IPS DF 6.9 (cell line): ENCODE measurements at regions not wholly inside any gene's neighbourhood (a gene's known extent, or its start where the extent isn't known, plus 50 kb on each side); places are given as distances from the start of the nearest gene placed in this dataset.

Experiments used
- DNase-seq: peaks from one replicate; pipeline ENCODE4 v3.0.0-alpha.2; 2013; ENCODE audit warnings: low read depth, low spot score
- H3K27ac ChIP-seq: one replicate; pipeline ENCODE4 v1.5.1; 2013; ENCODE audit warnings: low read length, control low read depth
- H3K27me3 ChIP-seq: 2 replicates; pipeline ENCODE4 v1.6.1; 2013; ENCODE audit warnings: mild to moderate bottlenecking, low read length; ENCODE audit not compliant: control insufficient read depth, insufficient read depth
- H3K36me3 ChIP-seq: 2 replicates; pipeline ENCODE4 v1.6.1; 2013; ENCODE audit warnings: low read length; ENCODE audit not compliant: control insufficient read depth, insufficient read depth
- H3K4me1 ChIP-seq: 2 replicates; pipeline ENCODE4 v1.6.1; 2013; ENCODE audit warnings: low read length; ENCODE audit not compliant: control insufficient read depth, insufficient read depth
- H3K4me3 ChIP-seq: 2 replicates; pipeline ENCODE4 v1.5.1; 2013; ENCODE audit warnings: mild to moderate bottlenecking, low read length
- H3K9me3 ChIP-seq: 2 replicates; pipeline ENCODE4 v1.6.1; 2013; ENCODE audit warnings: low read length, inconsistent platforms; ENCODE audit not compliant: control insufficient read depth, insufficient read depth
- WGBS: extraction: QIAGEN DNeasy Blood & Tissue Kit; methylation state at CpG from one replicate; pipeline ENCODE4 v1.1.7; 2013; ENCODE audit warnings: mixed read lengths, missing lambda C conversion rate; ENCODE audit not compliant: insufficient read length, insufficient coverage; 5-methylcytosine and 5-hydroxymethylcytosine counted together

GRCh38 chr3:28173836-28174235 lies 67.6 kb upstream of the CMC1 start:
- no peaks in the 10 kb centered on the region for H3K4me1 ChIP-seq
- H3K4me3 ChIP-seq, result no peak overlapping the region
- DNase-seq, result no peak
- H3K9me3 ChIP-seq, result no peaks in the 10 kb centered on the region
- H3K27ac ChIP-seq, result no peak overlapping the region
- H3K27me3 ChIP-seq, result no peaks in the 10 kb centered on the region
- H3K36me3 ChIP-seq, result no peaks in the 10 kb centered on the region
- WGBS, result no CpG with 5 or more reads among the region's 3 CpGs

GRCh38 chr3:28186748-28187147 lies 54.7 kb upstream of the CMC1 start:
- no peak overlapping the region for H3K4me3 ChIP-seq
- no peak for DNase-seq

GRCh38 chr3:28188686-28189085 lies 52.7 kb upstream of the CMC1 start:
- no peaks in the 10 kb centered on the region for H3K27me3 ChIP-seq
- no peaks in the 10 kb centered on the region for H3K4me1 ChIP-seq
- no peaks in the 10 kb centered on the region for H3K36me3 ChIP-seq
- H3K9me3 ChIP-seq, result no peaks in the 10 kb centered on the region
- no peak for DNase-seq
- WGBS, result no CpG with 5 or more reads among the region's 2 CpGs
- no peak overlapping the region for H3K4me3 ChIP-seq
- H3K27ac ChIP-seq, result no peak overlapping the region

More at GRCh38 chr3:28186748-28187147, 54.7 kb upstream of the CMC1 start:
- H3K9me3 ChIP-seq, result no peaks in the 10 kb centered on the region
- H3K27me3 ChIP-seq, result no peaks in the 10 kb centered on the region
- H3K36me3 ChIP-seq, result no peaks in the 10 kb centered on the region
- no peak overlapping the region for H3K27ac ChIP-seq
- no peaks in the 10 kb centered on the region for H3K4me1 ChIP-seq

- no peak overlapping the region for H3K4me3 ChIP-seq
- H3K27ac ChIP-seq, result no peak overlapping the region
- no peaks in the 10 kb centered on the region for H3K9me3 ChIP-seq
- no peaks in the 10 kb centered on the region for H3K27me3 ChIP-seq
- no peak for DNase-seq
- no peaks in the 10 kb centered on the region for H3K4me1 ChIP-seq
- H3K36me3 ChIP-seq, result no peaks in the 10 kb centered on the region
- no CpG with 5 or more reads among the region's 2 CpGs for WGBS
These were observed 50.1 kb upstream of the CMC1 start for GRCh38 chr3:28191363-28191762.
